ENCODE measurements at regions not wholly inside any gene's neighbourhood (a gene's known extent, or its start where the extent isn't known, plus 50 kb on each side); places are given as distances from the start of the nearest gene placed in this dataset.

- Histone ChIP-seq H3K4me1 (ENCODE audit: control insufficient read depth in 1 of 2, insufficient read depth in 2 of 2, low read length in 2 of 2) (no peaks in the 10 kb centered on the region), H3K27me3 (ENCODE audit: control insufficient read depth in 2 of 2, insufficient read depth in 2 of 2, low read length in 2 of 2) (no peaks in the 10 kb centered on the region), H3K36me3 (replicated peaks in 1 of 2; ENCODE audit: control insufficient read depth in 1 of 2, insufficient read depth in 2 of 2, low read length in 2 of 2) (no peaks in the 10 kb centered on the region), H2AFZ (ENCODE audit: insufficient read depth, low read depth, low read length, poor library complexity, severe bottlenecking) (no peak overlapping the region), H4K20me1 (ENCODE audit: insufficient read depth, low read length) (no peaks in the 10 kb centered on the region), H3K4me2 (replicated peaks; ENCODE audit: extremely low read depth, low read length, poor library complexity, severe bottlenecking) (no peak overlapping the region), H3K27ac (ENCODE audit: low read depth in 1 of 2, low read length in 2 of 2) (no peak overlapping the region), H3K9me3 (replicated peaks in 1 of 2; ENCODE audit: control insufficient read depth in 1 of 2, insufficient read depth in 1 of 2, low read length in 2 of 2) (peaks cover 0 to 3% of the 10 kb centered on the region in 2 donors), H3K4me3 (replicated peaks in 1 of 3; ENCODE audit: low read depth in 2 of 3, low read length in 3 of 3) (no peak overlapping the region), H3K9ac (ENCODE audit: insufficient read depth, low read length, poor library complexity, severe bottlenecking) (no peak overlapping the region), H3K79me2 (ENCODE audit: insufficient read depth, low read length) (no peaks in the 10 kb centered on the region)
- no peak for DNase-seq
- TF ChIP-seq, protein P1, sequence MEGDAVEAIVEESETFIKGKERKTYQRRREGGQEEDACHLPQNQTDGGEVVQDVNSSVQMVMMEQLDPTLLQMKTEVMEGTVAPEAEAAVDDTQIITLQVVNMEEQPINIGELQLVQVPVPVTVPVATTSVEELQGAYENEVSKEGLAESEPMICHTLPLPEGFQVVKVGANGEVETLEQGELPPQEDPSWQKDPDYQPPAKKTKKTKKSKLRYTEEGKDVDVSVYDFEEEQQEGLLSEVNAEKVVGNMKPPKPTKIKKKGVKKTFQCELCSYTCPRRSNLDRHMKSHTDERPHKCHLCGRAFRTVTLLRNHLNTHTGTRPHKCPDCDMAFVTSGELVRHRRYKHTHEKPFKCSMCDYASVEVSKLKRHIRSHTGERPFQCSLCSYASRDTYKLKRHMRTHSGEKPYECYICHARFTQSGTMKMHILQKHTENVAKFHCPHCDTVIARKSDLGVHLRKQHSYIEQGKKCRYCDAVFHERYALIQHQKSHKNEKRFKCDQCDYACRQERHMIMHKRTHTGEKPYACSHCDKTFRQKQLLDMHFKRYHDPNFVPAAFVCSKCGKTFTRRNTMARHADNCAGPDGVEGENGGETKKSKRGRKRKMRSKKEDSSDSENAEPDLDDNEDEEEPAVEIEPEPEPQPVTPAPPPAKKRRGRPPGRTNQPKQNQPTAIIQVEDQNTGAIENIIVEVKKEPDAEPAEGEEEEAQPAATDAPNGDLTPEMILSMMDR (IDR thresholded peaks at IDR 0.05) = no peak
- H3K4me3 Mint-ChIP-seq = no peak overlapping the region
- intact Hi-C loops (cut with micrococcal nuclease) = no loop called here
- no peak overlapping the region for H3K27ac Mint-ChIP-seq
- no peaks in the 10 kb centered on the region for H3K4me1 Mint-ChIP-seq
- no peaks in the 10 kb centered on the region for H3K36me3 Mint-ChIP-seq
- H3K9me3 Mint-ChIP-seq = peaks cover 3 to 11% (median 5%) of the 10 kb centered on the region in 7 donors
- no CpG with 5 or more reads among the region's 5 CpGs for WGBS (ENCODE audit: insufficient coverage)
- H3K27me3 Mint-ChIP-seq (ENCODE audit: low read depth in 3 of 3) = no peaks in the 10 kb centered on the region
Measured at GRCh38 chr1:106173101-106173500, 883.4 kb upstream of the PRMT6 start.

- Mint-ChIP-seq H3K27me3 (ENCODE audit: low read depth in 3 of 3) (no peaks in the 10 kb centered on the region), H3K27ac (no peak overlapping the region), H3K36me3 (no peaks in the 10 kb centered on the region), H3K4me3 (no peak overlapping the region), H3K9me3 (peaks cover 0 to 6% (median 2%) of the 10 kb centered on the region in 7 donors), H3K4me1 (no peaks in the 10 kb centered on the region)
- no peaks in the 10 kb centered on the region for H3K9me3 ChIP-seq (replicated peaks in 1 of 2; ENCODE audit: control insufficient read depth in 1 of 2, insufficient read depth in 1 of 2, low read length in 2 of 2)
- H3K4me3 ChIP-seq (replicated peaks in 1 of 3; ENCODE audit: low read depth in 2 of 3, low read length in 3 of 3) = no peak overlapping the region
- no peak overlapping the region for H3K4me2 ChIP-seq (replicated peaks; ENCODE audit: extremely low read depth, low read length, poor library complexity, severe bottlenecking)
- H3K9ac ChIP-seq (ENCODE audit: insufficient read depth, low read length, poor library complexity, severe bottlenecking) = no peak overlapping the region
- no peaks in the 10 kb centered on the region for H3K79me2 ChIP-seq (ENCODE audit: insufficient read depth, low read length)
- H2AFZ ChIP-seq (ENCODE audit: insufficient read depth, low read depth, low read length, poor library complexity, severe bottlenecking) = no peak overlapping the region
- H3K36me3 ChIP-seq (replicated peaks in 1 of 2; ENCODE audit: control insufficient read depth in 1 of 2, insufficient read depth in 2 of 2, low read length in 2 of 2) = no peaks in the 10 kb centered on the region
- DNase-seq = no peak
- no peak overlapping the region for H3K27ac ChIP-seq (ENCODE audit: low read depth in 1 of 2, low read length in 2 of 2)
- intact Hi-C loops (cut with micrococcal nuclease) = no loop called here
- H4K20me1 ChIP-seq (ENCODE audit: insufficient read depth, low read length) = no peaks in the 10 kb centered on the region
- H3K27me3 ChIP-seq (ENCODE audit: control insufficient read depth in 2 of 2, insufficient read depth in 2 of 2, low read length in 2 of 2) = no peaks in the 10 kb centered on the region
- TF ChIP-seq, protein P1 (IDR thresholded peaks at IDR 0.05) = no peak
- no peaks in the 10 kb centered on the region for H3K4me1 ChIP-seq (ENCODE audit: control insufficient read depth in 1 of 2, insufficient read depth in 2 of 2, low read length in 2 of 2)
Measured at GRCh38 chr1:106178791-106179190, 877.7 kb upstream of the PRMT6 start.
